ENCODE measurements at regions not wholly inside any gene's neighbourhood (a gene's known extent, or its start where the extent isn't known, plus 50 kb on each side); places are given as distances from the start of the nearest gene placed in this dataset.

GRCh38 chr12:130258863-130259262 is 78.8 kb upstream of the PIWIL1 start:
- no peak for DNase-seq (ENCODE audit: low read depth, low spot score)

DNA sequence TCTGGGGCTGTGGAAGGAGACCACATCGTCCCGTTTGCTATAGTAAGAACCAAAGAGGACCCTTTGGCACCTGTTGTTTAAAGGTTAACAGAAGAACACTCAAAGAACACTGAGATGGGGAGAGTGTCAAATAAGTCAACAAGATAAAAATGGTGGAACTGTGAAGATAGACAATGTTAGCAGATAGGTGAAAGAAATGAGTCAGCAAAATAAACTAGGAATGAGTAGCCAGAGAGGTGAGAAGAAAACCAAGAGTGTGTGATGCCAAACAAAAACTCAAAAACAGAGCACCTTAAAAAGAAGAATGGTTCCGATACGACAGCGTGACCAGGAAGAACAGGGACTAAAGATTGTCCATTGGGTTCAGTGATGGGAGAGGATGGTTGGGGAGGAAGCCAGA is 74.7 kb upstream of the PIWIL1 start:
- no peak for DNase-seq (ENCODE audit: low read depth, low spot score)

DNA sequence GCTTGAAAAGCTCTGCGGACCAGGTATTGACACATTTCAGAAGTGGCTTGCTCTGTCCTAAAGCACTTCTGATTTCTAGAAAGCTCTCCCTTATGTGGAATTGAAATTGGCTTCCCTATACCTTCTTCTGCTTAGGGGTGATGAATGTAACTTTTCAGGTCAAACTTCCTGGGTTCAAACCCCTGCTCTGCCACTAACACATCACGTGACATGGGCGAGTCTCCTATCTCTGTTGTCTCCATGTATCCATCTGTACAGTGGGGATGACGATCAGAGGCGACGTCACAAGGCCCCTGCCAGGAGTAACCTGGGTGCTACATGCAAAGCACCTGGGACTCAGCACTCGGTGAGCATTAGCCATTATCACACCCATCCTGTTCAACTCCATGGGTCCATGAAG is 73.7 kb upstream of the PIWIL1 start:
- no peak for DNase-seq (ENCODE audit: low read depth, low spot score)

DNA sequence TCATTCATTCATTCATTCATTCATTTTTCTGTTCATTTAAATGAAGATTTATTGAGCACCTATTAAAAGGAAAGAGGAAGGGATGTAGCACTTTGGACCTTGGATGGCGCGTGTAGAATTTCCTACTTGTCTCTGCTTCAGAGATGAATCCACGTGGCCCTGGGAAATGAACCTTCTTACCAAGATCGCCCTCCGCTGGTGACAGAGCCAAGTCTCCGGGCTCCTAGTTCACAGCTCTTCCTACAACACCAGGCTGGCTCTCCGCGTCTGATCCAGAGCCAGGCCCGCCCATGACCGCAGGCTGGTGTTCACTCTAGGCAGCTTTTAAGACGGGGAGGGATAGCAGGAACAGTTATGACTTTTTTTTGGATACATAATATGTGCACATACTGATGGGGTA is 70.9 kb upstream of the PIWIL1 start:
- DNase-seq (ENCODE audit: low read depth, low spot score): no peak

GRCh38 chr12:130280231-130280630 is 57.5 kb upstream of the PIWIL1 start:
- no peak for DNase-seq (ENCODE audit: low read depth, low spot score)

GRCh38 chr12:130280742-130281141 is 56.9 kb upstream of the PIWIL1 start:
- no peak for DNase-seq (ENCODE audit: low read depth, low spot score)

DNA sequence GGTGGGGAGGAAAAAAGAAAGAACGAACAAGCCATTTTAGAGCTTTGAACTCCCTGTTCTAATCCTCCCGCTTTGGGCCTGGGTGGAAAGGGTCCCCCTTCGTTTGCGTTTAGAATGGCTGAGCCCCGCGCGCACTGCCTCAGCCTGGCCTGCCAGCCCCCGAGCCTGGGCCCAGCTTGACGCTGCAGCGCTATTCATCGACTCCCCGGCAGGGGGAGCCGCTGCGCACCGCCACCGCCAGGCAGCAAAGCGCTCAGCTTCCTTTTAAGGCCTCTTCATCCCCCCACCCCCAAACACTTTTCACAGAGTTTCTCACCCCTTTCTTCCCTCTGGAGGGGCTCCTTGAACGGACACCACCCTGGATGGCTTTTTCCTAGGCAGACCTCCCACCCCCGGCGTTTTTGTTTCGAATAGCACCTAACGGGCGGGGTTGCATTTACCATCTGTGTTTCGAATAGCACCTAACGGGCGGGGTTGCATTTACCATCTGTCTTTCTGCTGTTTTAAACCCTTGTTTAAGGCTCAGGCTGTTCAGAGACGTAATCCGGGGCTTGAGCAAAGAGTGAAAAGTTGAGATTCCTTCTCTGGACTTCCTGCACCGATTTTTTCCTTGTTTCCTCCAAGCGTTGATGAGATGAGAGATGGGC is 56.4 kb upstream of the PIWIL1 start:
- DNase-seq (ENCODE audit: low read depth, low spot score): no peak

DNA sequence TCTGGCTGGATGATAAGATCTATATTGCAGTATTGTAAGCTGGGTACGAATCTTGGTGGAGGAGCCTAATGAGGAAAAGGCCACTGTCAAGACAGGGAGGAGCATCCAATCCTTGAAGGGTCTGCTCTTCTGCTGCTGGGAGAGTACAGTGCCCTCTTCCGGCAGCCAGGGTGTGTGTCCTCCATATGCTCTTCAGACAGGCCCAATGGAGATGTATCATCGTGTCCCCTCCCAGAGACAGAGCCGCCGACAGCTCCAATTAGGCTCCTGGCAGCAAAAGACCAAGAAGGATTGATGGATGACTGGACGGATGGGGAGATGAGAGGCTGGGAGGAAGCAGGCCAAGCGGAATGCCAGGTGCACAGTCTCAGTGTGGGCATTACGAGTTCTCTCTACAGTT is 51.6 kb upstream of the PIWIL1 start:
- DNase-seq (ENCODE audit: low read depth, low spot score): no peak

DNA sequence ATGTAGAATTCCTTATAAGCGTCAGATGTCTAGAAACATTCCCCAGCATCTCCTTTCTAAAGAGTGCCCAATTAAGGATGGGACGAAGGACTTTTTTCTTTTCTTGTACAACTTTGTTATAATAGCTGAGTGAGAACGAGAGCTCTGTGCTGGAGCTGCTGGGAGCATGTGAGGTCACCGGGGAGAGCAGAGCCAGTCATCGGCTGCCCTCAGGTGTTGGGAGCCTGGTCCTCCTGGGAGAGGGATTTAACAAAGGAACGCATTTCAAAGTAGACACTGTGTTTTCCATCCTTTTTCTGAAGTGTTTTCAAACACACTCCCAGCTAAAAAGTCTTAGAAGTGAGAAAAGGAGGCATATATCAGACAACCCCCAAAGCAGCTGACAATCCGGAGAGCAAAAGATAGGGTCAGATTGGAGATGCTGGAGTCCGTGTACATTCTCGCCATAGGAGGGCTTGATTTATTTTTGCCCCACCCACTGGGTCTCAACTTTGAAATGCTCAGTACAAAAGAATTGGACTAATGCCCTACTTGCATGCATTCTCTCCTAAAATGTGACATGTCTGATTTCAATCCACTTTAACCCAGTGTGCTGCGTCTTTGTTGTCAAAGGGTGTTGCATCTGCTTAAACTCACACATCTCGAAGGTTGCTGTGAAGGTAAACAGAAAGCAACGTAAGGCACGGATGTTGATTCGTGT is 50.8 kb upstream of the PIWIL1 start:
- DNase-seq (ENCODE audit: low read depth, low spot score): no peak

Data from astrocyte of the hippocampus (primary cell).